ENCODE measurements at regions not wholly inside any gene's neighbourhood (a gene's known extent, or its start where the extent isn't known, plus 50 kb on each side); places are given as distances from the start of the nearest gene placed in this dataset.
"Not testable (repeated sequence)": the region's sequence is repeated elsewhere in the genome, so short reads cannot be mapped to it uniquely, and the experiment has no call there.

- DNase-seq: no peak
Measured at GRCh38 chr6:76764057-76764456, 691.6 kb upstream of the IMPG1 start.

- no peak for DNase-seq
Measured at GRCh38 chr6:76752841-76753240, 680.4 kb upstream of the IMPG1 start.

- DNase-seq: not testable (repeated sequence)
Measured at GRCh38 chr6:76745388-76745787, 672.9 kb upstream of the IMPG1 start.

- not testable (repeated sequence) for DNase-seq
Measured at GRCh38 chr6:76744151-76744720, 671.8 kb upstream of the IMPG1 start.

GRCh38 chr6:76742919-76743318, 670.5 kb upstream of the IMPG1 start:
- DNase-seq: no peak

DNA sequence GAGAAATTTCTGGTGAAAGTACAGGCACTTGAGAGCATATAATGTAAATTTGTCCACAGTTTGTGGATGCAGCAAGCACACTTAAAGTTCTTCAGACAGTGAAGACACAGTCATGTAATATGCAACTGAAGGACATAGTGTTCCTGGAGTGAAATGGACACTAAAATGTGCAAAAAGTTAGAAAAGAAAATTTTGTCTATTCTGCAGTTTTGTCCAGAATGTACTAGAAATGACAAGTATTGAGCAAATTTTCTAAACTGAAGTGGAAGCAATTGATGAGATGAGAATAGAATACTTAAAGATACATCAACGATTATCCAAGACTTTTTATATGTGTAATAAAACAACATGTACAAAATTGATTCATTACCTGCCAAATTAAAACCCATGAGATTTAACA, 647.0 kb upstream of the IMPG1 start:
- DNase-seq: no peak

GRCh38 chr6:76708641-76709331, 636.3 kb upstream of the IMPG1 start:
- DNase-seq: no peak

DNA sequence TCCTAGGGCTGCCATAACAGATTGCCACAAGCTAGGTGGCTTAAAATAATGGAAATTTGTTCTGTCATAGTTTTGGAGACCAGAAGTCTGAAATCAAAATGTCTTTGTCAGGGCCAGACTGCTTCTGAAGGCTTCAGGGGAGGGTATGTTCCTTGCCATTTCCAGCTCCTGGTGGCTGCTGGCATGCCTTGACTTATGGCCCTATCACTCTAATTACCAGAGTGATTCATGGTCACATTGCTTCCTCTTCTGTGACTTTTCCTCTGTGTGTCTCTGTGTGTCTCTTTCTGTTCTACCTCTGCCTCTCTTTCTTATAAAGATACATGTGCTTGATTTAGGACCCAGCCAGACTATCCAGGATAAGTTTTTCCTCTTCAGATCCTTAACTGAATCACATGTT, 635.2 kb upstream of the IMPG1 start:
- DNase-seq: no peak

DNA sequence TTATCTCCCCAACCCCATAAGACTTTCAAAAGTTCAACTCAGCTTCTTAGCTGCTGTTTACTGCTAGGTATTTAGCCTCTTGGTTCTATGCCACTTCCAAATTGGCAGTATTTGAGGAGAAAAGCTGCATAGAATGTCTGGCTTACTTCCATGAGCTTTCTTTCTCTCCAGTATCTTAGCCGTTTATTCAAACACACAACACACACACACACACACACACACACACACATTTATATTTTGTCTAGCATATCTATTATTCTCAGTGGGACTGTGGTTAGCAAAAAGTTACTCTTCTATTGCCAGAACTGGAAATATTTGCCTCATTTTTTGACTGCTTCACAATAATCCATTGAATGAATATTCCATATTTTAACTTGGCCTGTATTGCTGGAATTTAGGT, 634.2 kb upstream of the IMPG1 start:
- no peak for DNase-seq

- no peak for DNase-seq
Measured at GRCh38 chr6:76706086-76706485, 633.6 kb upstream of the IMPG1 start.

- no peak for DNase-seq
Measured at GRCh38 chr6:76703786-76704185, 631.3 kb upstream of the IMPG1 start.

DNA sequence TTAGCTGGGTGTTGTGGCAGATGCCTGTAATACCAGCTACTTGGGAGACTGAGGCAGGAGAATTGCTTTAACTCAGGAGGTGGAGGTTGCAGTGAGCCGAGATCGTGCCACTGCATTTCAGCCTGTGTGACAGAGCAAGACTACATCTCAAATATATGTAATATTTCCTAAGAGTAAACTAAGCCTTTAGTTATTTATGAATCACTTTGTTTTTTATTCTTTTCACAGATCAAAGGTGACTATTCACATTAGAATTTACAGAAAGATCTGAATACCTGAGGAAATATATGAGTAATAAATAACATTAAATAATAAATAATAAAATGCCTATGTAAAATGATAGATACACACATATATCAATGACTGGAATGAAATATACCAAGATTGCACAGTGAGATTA, 630.8 kb upstream of the IMPG1 start:
- no peak for DNase-seq

DNA sequence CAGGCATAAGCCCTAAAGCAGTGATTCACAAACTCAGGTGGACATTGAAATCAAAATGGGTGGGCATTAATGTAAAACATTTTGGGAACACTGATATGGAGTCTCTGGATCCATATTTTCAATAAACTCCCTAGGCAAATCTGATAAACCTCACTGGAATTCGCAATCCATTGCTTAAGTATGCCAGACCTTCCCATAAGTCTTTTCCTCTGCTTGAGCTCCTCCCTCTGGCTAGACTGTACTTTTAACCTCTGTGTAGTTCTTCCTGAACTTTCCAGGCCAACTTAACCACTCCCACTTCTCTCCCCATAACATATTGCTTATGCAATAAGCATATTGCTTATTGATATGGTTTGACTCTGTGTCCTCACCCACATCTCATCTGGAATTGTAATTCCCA, 629.7 kb upstream of the IMPG1 start:
- no peak for DNase-seq

DNA sequence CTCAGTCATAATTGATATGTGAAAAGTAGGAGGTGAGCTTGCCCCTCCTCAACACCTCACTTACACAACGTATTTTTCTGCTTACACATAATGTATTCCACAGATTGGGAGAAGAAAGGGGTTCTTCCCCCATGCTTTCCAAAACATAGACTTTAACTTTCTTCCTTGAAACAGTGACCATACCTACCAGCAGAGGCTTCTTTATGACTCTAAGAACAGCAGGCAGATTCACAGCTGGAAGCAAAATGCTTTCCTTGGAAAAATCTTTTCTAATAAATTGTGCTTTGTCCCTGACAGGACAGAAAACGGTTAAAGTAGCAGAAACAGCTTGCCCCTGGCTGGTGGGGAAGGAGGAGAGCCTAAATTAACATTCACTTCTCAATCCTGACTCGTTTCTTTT, 629.1 kb upstream of the IMPG1 start:
- no peak for DNase-seq

GRCh38 chr6:76697585-76697984, 625.1 kb upstream of the IMPG1 start:
- no peak for DNase-seq

GRCh38 chr6:76694795-76695194, 622.3 kb upstream of the IMPG1 start:
- DNase-seq: no peak

GRCh38 chr6:76684875-76685274, 612.4 kb upstream of the IMPG1 start:
- peak in 1 of 2 experiments; percentile 1 for DNase-seq

GRCh38 chr6:76683985-76684384, 611.5 kb upstream of the IMPG1 start:
- DNase-seq: no peak

DNA sequence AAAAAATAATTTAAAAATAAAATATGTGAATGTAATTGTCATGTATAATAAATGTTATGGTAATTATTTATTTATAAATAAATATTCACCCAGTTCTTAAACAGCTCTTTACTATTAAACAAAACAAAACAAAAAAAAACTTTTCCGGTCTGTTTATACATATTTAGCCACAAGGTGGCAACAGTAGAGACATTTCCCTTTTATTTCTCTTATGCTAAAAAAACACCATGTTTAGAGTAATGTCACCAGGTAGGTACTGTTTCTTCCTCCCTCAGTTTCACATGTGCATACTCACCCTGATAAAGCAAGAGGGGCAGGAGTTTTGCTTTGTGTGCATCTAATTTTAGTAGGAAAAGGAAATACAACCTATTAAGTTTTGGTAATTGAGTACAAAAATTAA, 610.4 kb upstream of the IMPG1 start:
- DNase-seq: no peak

- no peak for DNase-seq
Measured at GRCh38 chr6:76681781-76682180, 609.3 kb upstream of the IMPG1 start.

- no peak for DNase-seq
Measured at GRCh38 chr6:76677017-76677416, 604.6 kb upstream of the IMPG1 start.

DNA sequence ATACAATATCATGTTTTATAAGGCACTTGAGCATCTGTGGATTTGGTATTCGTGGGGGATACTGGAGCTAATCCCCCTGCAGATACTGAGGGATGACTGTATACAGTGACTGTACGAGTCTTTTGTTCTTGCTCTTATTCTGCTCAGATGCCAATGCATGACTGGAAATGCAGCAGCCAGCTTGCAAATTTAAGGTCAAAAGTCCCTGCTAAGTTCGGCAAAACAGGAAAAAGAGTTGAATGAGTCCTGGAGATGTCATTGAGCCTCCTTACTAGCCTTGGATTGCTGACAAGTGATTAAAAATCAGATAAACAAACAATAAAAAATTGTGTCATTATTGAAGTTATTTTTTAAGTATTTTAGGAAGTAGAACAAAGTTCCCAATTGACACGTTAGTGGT, 599.3 kb upstream of the IMPG1 start:
- DNase-seq: no peak

- no peak for DNase-seq
Measured at GRCh38 chr6:76644231-76644630, 571.8 kb upstream of the IMPG1 start.

DNA sequence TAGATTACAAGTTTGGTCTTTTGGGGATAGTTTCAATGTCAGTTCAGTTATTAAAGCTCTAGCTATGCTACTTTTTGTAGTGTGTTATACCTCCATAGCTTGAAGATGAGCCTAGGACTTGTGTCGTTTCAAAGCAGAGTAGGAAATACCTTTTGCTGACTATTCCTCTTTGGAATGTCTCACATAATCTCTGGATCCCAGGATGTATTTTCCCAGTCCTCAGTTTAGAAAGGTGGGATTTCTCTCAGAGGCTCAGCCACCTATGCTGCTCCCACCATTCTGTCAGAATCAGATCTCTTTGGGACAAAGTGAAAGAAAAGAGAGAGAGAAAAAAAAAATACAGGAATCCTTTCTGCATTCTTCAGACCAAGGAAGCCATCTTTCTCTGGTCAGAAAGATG, 567.5 kb upstream of the IMPG1 start:
- DNase-seq: no peak

- no peak for DNase-seq
Measured at GRCh38 chr6:76634695-76635094, 562.2 kb upstream of the IMPG1 start.
